NCI-H82 (cell line): ENCODE measurements at regions not wholly inside any gene's neighbourhood (a gene's known extent, or its start where the extent isn't known, plus 50 kb on each side); places are given as distances from the start of the nearest gene placed in this dataset.

Experiments
- DNase-seq: peaks from one replicate; lab custom pipeline; 2025; lab: John Stamatoyannopoulos, UW

DNA sequence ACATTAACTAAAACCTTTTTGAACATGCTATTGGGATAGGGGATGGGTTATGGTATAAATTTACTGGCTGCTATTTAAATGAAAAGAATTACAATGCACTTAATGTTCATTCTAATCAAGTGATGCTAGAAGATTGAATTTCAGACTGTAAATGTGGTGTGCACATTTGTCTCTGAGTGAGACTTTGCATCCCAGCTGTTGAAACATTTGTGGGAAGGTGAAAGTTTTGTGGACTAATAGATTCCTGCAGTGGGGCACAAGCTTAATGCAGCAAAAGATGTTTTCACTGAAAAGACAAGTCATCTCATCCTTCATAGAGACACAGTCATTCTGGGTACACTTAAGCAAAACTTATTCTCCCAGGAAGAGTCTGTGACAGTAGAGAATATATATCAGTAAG, 323.6 kb downstream of the NFIB start:
- no peak for DNase-seq

- DNase-seq = no peak
These were observed 325.0 kb downstream of the NFIB start for GRCh38 chr9:13988944-13989343.

- DNase-seq = no peak
These were observed 330.3 kb downstream of the NFIB start for GRCh38 chr9:13983607-13984006.

DNA sequence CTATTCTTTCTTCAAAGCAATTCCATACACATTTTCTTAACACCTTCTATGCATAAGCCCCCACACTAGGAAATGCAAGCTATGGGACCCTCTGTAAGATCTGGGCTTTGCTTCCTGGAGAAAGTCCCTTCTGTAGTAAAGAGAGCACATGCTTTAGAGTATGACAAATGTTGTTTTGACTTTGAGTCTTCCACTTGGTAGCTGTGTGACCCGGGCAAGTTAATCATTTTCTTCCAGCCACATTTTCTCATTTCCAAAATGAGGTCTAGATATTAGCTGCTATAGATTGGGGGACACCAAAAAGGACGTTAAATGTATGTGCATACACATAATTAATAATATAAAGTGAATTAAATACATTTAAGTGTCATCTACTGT, 334.0 kb downstream of the NFIB start:
- no peak for DNase-seq

GRCh38 chr9:13975611-13976290, 338.2 kb downstream of the NFIB start:
- no peak for DNase-seq

- no peak for DNase-seq
These were observed 339.1 kb downstream of the NFIB start for GRCh38 chr9:13974891-13975290.

DNA sequence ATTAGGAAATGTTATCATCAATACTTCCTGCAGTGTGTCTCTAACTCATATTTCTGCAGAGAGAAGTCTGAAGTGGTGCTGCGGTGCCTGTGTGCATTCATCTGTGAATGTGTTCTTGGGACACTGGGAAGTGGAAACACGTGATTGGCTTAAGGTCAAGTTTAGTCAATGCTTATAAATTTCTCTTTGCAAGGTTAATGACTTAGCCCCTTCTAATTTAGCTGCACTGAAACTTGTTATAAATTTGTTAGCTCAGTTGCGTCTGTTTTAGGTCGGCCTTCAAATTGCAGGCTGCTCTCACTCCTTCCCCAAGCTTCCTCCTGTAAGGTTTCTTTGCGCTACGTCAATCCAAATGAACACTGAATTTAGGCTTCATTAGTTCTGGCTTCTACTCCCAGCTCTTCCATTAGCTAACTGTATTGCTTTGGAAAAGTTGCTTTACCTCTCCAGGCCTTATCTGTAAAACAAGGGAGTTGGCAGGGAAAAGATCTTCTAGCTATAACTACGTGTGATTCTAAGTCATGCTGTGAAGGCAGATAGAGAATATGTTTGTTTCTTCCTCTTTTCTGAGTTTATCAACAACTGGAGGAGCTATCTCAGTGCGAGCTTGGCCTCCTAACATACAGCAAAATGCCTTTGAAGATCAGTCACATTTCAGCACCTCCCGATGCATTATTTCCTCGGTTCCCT, 341.8 kb downstream of the NFIB start:
- no peak for DNase-seq

DNA sequence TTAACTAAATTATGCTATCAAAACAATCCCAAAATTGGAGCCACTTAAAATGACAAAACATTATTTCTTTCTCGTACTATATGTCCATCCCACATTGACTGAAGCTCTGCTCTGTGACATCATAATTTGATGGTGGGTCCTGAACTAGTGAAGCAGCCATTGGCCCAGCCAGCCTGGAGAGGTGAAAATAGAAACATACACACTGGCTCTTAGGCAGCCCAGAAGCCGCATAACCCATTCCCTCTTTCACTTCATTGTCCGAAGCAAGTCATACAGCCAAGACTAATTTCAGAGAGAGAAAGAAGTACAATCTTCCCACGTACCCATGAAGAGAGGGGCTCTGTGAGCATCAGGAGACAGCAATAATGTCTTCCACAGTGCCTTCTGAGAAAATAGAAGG, 342.5 kb downstream of the NFIB start:
- no peak for DNase-seq

DNA sequence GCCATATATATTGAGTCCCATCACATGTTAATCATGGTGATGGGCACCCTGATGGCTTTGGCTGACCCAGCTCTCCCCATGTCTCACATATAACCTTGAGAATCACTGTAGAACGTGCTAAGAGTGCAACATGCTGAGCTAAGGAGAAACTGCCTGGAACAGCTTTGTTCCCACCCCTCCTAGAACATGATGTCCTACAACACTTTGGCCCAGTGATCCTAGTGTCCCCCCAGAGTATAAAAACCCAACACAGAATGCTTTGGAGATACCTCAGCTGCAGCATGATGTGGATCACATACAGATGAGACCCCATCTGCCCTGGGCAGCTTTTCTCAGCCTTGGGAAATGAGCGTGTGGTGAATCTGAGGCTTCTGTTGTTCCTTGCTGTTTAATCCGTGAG, 343.5 kb downstream of the NFIB start:
- no peak for DNase-seq

DNA sequence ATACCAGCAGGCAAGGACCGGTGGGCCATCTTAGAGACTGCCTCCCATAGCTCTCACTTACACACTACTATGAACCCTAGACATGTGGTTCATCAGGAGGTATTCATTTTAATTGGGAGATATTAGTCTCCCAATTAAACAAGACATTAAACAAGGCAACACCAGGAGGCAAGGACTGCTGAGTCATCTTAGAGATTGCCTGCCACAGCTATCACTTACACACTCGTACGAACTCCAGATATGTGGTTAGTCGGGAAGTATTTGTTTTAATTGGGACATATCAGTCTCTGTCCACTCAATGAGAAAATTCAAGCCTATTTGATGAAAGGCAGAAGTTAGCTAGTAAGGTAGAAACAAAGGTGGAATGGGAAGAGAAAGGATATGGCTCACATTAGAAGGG, 343.9 kb downstream of the NFIB start:
- DNase-seq = no peak

DNA sequence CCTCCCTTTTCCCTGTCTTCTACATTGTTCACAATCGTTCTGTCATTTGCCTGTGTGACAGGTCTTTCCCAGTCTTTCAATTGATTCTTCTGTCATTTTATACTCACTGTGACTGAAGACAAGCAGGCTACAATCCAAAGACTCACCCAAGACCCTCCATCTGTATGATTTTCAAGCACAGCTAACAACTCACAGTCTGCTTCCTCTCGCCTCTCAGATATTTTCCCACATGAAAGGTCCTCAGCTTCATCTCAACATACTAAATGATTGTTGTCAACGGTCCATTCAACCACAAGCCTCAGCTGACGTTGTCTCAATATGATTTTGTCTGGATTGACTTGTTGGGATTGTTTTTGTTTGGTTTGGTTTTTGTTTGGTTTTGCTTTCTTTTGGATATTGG, 346.5 kb downstream of the NFIB start:
- no peak for DNase-seq

- DNase-seq = no peak
These were observed 346.9 kb downstream of the NFIB start for GRCh38 chr9:13967011-13967410.

- no peak for DNase-seq
These were observed 350.8 kb downstream of the NFIB start for GRCh38 chr9:13963005-13963653.

GRCh38 chr9:13962006-13962405, 351.9 kb downstream of the NFIB start:
- no peak for DNase-seq

DNA sequence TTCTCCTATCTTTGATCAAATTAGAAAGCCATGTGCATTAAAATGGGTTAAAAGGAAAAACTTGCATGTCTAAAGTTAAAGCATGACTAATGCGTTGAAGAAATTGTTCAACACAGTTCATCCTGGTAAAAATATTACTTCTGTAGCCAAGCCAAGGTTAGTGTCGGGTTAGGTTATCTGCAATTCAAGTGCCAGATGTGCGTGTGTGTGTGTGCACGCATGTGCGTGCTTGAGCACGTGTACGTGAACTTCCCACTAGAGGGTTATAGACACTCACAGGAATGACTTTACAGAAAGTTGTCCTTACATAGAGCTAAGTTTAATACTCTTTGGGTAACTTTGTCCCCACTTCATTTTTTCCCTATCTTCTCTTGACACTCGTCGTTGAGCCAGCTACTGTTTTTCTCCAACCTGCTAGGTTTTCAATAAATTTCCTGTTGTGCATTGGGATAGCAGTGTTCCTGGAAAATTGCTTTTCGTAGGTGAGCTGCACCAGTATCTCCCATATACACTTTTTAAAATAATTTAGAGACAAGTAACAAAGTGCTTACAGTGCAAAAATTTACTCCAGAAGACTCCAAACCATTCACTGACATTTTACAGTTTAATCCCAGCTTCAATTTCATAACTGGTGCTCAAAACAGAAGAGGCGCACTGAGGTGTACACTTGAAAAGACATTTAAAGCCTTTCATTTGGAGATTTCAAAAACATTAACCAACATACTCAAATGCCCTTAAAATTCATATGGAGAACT, 353.8 kb downstream of the NFIB start:
- no peak for DNase-seq

DNA sequence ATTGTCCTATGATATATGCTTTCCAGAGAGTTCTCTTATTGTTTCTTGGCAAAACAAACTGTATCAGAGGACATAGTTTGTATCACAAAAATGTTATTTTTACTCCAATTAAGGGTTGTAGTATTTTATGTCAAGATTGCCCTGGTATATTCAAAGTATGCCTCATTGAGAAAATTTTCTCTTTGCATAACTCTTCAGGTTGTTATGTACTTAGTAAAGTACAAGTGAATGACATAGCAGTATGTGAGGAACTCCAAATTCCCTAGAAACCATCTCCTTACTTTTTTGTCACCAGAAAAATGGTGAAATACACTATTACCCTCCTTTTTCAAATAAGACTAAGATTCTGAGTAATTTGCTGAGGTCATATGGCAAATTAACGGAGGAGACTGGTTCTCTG, 355.3 kb downstream of the NFIB start:
- DNase-seq = no peak

- DNase-seq = no peak
These were observed 356.9 kb downstream of the NFIB start for GRCh38 chr9:13957089-13957488.

GRCh38 chr9:13956107-13956506, 357.8 kb downstream of the NFIB start:
- no peak for DNase-seq

DNA sequence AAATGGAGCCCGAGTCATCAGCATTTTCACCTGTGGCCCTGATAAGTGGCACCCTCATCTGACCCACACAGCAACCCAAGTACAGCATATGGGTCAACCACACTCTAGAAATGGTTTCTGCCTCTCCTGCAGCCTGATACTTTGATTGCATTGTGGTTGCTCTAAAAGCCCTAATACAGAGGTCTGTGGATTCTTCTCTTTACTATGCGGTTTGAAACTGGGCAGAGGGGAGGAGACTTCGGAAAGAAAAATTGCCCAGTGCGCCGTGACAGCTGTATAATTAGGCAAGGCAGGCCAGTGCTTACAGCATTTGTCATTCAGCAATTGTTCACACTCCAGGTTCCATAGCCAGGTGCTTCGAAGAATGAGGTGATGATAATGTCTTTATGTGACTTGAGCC, 361.0 kb downstream of the NFIB start:
- DNase-seq = no peak

DNA sequence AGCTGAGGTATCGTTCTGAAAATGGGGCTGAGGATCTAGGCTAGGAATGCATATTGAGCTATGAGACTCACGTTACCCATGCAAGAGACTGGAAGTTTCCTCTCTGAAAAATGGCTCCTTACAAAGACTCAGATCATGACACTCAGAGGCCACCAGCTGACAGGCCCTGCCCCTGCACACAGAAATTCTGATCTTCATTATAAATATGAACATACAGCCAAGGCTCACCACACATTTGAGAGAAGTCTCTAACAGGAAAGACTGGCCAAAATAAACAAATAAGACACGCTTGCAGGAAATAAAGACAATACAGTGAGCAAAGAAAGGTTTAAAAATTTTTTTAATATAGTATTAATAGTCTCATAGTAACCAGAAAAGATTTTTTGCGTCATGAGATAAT, 365.9 kb downstream of the NFIB start:
- DNase-seq = no peak

DNA sequence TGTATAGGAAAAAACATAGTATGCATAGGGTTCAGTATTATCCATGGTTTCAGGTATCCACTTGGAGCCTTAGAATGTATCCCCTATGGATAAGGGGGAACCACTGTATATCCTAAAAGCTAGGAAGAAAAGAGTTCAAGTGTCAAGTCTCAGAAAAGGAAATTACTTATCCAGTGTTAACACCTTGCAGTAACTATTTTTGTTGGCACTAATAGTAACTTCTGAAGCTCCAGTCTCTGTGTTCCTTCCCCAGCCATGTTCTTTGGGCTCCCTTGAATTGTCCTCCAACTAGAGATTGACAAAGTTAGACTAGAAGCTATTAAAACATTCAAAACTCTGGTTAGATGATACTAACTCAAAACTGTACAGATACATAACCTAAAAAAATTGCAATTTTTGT, 370.8 kb downstream of the NFIB start:
- no peak for DNase-seq

- no peak for DNase-seq
These were observed 371.2 kb downstream of the NFIB start for GRCh38 chr9:13942695-13943094.

- DNase-seq = no peak
These were observed 371.7 kb downstream of the NFIB start for GRCh38 chr9:13942201-13942600.
